Breast epithelium (tissue), 3 donors: ENCODE measurements at regions not wholly inside any gene's neighbourhood (a gene's known extent, or its start where the extent isn't known, plus 50 kb on each side); places are given as distances from the start of the nearest gene placed in this dataset.

ENCODE experiments used
- POLR2A ChIP-seq: fragments of 450-650 bp; IDR thresholded peaks from one replicate; pipeline ENCODE4 v1.6.1; 2016; ENCODE audit warnings: antibody characterized with exemption, mild to moderate bottlenecking, moderate library complexity
- POLR2AphosphoS5 ChIP-seq, 3 donors: sonication (generic); formaldehyde crosslinking; IDR thresholded peaks; one replicate each; pipeline ENCODE4 v1.6.1; 2017; ENCODE audit warnings: antibody characterized with exemption in 3 of 3
- TF ChIP-seq, protein P1 (sequence below), 3 donors: fragments of 450-650 bp; IDR thresholded peaks; one replicate each; pipeline ENCODE4 v1.5.1; 2016 to 2017; ENCODE audit warnings: antibody characterized with exemption in 3 of 3, mild to moderate bottlenecking in 3 of 3, moderate library complexity in 3 of 3

DNA sequence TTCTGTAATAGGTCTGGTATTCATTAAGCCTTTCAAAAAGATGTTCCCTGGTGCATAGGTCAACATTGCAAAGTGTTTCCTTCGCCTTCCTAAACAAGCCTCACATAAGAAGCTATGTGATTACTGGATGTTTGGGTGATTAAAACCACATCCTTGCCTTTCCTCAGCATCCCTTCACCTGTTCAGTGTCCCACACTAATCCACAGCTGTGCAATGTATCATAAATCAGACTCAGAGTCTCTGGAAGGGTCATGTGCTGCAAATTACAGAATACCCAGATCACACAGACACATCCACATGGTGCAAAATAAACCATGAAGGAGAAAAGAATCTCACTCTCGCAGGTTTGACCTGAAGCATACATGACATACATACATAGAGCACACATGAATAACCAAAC, 164.7 kb upstream of the NSMCE3 start:
- TF ChIP-seq, protein P1, sequence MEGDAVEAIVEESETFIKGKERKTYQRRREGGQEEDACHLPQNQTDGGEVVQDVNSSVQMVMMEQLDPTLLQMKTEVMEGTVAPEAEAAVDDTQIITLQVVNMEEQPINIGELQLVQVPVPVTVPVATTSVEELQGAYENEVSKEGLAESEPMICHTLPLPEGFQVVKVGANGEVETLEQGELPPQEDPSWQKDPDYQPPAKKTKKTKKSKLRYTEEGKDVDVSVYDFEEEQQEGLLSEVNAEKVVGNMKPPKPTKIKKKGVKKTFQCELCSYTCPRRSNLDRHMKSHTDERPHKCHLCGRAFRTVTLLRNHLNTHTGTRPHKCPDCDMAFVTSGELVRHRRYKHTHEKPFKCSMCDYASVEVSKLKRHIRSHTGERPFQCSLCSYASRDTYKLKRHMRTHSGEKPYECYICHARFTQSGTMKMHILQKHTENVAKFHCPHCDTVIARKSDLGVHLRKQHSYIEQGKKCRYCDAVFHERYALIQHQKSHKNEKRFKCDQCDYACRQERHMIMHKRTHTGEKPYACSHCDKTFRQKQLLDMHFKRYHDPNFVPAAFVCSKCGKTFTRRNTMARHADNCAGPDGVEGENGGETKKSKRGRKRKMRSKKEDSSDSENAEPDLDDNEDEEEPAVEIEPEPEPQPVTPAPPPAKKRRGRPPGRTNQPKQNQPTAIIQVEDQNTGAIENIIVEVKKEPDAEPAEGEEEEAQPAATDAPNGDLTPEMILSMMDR (IDR thresholded peaks at IDR 0.05), result no peak
- TF ChIP-seq POLR2A (no peak), POLR2AphosphoS5 (IDR thresholded peaks at IDR 0.05) (no peak)
